ENCODE measurements at regions not wholly inside any gene's neighbourhood (a gene's known extent, or its start where the extent isn't known, plus 50 kb on each side); places are given as distances from the start of the nearest gene placed in this dataset.

- Histone ChIP-seq H4K20me1 (ENCODE audit: insufficient read depth, low read length) (no peaks in the 10 kb centered on the region), H3K4me2 (ENCODE audit: low read depth, low read length) (no peak overlapping the region), H3K4me1 (ENCODE audit: insufficient read depth, low read length) (no peaks in the 10 kb centered on the region), H3K27ac (ENCODE audit: extremely low read length, insufficient read depth, low read length) (no peak overlapping the region), H3K36me3 (replicated peaks in 1 of 2; ENCODE audit: control insufficient read depth in 1 of 2, insufficient read depth in 2 of 2, low read length in 2 of 2) (no peaks in the 10 kb centered on the region), H3K27me3 (ENCODE audit: control insufficient read depth in 1 of 2, insufficient read depth in 2 of 2, low read length in 2 of 2) (no peaks in the 10 kb centered on the region), H3K79me2 (ENCODE audit: insufficient read depth, low read length) (no peaks in the 10 kb centered on the region), H3K9ac (ENCODE audit: insufficient read depth, low read depth, low read length) (no peak overlapping the region), H2AFZ (ENCODE audit: low read length) (no peak overlapping the region), H3K4me3 (replicated peaks in 1 of 3; ENCODE audit: insufficient read depth in 1 of 3, low read depth in 2 of 3, low read length in 3 of 3) (no peak overlapping the region), H3K9me3 (ENCODE audit: low read length) (no peaks in the 10 kb centered on the region)
- in situ Hi-C loops (cut with HindIII; ENCODE audit: extremely low pct_ligation_motif_present, low pct_unique_long_range_greater_than_20kb): no loop called here
- FAIRE-seq (no peak), ATAC-seq (no peak), DNase-seq (ENCODE audit: low spot score) (no peak)
- BruUV-seq (replicated peaks): no TSS peak
- TF ChIP-seq PHF20 (CRISPR knock-in tag; IDR thresholded peaks at IDR 0.05): no peak
- intact Hi-C loops (cut with micrococcal nuclease; ENCODE audit: unreplicated experiment): no loop called here
- ChIA-PET CTCF (ENCODE audit: low intra/inter-chr PET ratio, low total read pairs) (no interaction called here), POLR2A (no interaction called here)
- WGBS (ENCODE audit: low lambda C conversion rate): 21% methylated on average over 4 of the region's 5 CpGs
Measured at GRCh38 chrX:13428053-13428786, 108.4 kb upstream of the ATXN3L start.

GRCh38 chrX:13427441-13428052 is 107.7 kb upstream of the ATXN3L start:
- H3K9ac ChIP-seq (ENCODE audit: insufficient read depth, low read depth, low read length): no peak overlapping the region
- no peaks in the 10 kb centered on the region for H3K4me1 ChIP-seq (ENCODE audit: insufficient read depth, low read length)
- CTCF ChIA-PET (ENCODE audit: low intra/inter-chr PET ratio, low total read pairs): no interaction called here
- in situ Hi-C loops (cut with HindIII; ENCODE audit: extremely low pct_ligation_motif_present, low pct_unique_long_range_greater_than_20kb): no loop called here
- TF ChIP-seq YEATS4 (CRISPR knock-in tag; IDR thresholded peaks at IDR 0.05; ENCODE audit: borderline replicate concordance) (no peak), POGK (CRISPR knock-in tag; conservative IDR thresholded peaks at IDR 0.05) (no peak), SP2 (CRISPR knock-in tag; IDR thresholded peaks at IDR 0.05) (no peak), ZNF20 (CRISPR knock-in tag; IDR thresholded peaks at IDR 0.05) (no peak), GPBP1L1 (CRISPR knock-in tag; IDR thresholded peaks at IDR 0.05) (no peak)
- no peaks in the 10 kb centered on the region for H3K79me2 ChIP-seq (ENCODE audit: insufficient read depth, low read length)
- ATAC-seq (no peak), FAIRE-seq (no peak), DNase-seq (ENCODE audit: low spot score) (no peak)
- no peak overlapping the region for H2AFZ ChIP-seq (ENCODE audit: low read length)
- H3K9me3 ChIP-seq (ENCODE audit: low read length): no peaks in the 10 kb centered on the region
- POLR2A ChIA-PET: no interaction called here
- no peaks in the 10 kb centered on the region for H4K20me1 ChIP-seq (ENCODE audit: insufficient read depth, low read length)
- H3K4me3 ChIP-seq (replicated peaks in 1 of 3; ENCODE audit: insufficient read depth in 1 of 3, low read depth in 2 of 3, low read length in 3 of 3): no peak overlapping the region
- H3K27ac ChIP-seq (ENCODE audit: extremely low read length, insufficient read depth, low read length): no peak overlapping the region
- H3K27me3 ChIP-seq (ENCODE audit: control insufficient read depth in 1 of 2, insufficient read depth in 2 of 2, low read length in 2 of 2): no peaks in the 10 kb centered on the region
- no TSS peak for BruUV-seq (replicated peaks)
- no peak overlapping the region for H3K4me2 ChIP-seq (ENCODE audit: low read depth, low read length)
- intact Hi-C loops (cut with micrococcal nuclease; ENCODE audit: unreplicated experiment): no loop called here
- no peaks in the 10 kb centered on the region for H3K36me3 ChIP-seq (replicated peaks in 1 of 2; ENCODE audit: control insufficient read depth in 1 of 2, insufficient read depth in 2 of 2, low read length in 2 of 2)
- 49% methylated on average over 5 of the region's 5 CpGs for WGBS (ENCODE audit: low lambda C conversion rate)

Data from HepG2 (cell line).